Jurkat, Clone E6-1 (cell line): ENCODE measurements at regions not wholly inside any gene's neighbourhood (a gene's known extent, or its start where the extent isn't known, plus 50 kb on each side); places are given as distances from the start of the nearest gene placed in this dataset.

Experiments
- DNase-seq: peaks from one replicate; pipeline ENCODE4 v3.0.0-alpha.2; 2011; ENCODE audit warnings: low read depth, low spot score
- H3K4me3 ChIP-seq: 2 replicates; pipeline ENCODE4 v1.5.1; 2011; ENCODE audit warnings: mild to moderate bottlenecking, low read length, control low read depth, moderate library complexity

DNA sequence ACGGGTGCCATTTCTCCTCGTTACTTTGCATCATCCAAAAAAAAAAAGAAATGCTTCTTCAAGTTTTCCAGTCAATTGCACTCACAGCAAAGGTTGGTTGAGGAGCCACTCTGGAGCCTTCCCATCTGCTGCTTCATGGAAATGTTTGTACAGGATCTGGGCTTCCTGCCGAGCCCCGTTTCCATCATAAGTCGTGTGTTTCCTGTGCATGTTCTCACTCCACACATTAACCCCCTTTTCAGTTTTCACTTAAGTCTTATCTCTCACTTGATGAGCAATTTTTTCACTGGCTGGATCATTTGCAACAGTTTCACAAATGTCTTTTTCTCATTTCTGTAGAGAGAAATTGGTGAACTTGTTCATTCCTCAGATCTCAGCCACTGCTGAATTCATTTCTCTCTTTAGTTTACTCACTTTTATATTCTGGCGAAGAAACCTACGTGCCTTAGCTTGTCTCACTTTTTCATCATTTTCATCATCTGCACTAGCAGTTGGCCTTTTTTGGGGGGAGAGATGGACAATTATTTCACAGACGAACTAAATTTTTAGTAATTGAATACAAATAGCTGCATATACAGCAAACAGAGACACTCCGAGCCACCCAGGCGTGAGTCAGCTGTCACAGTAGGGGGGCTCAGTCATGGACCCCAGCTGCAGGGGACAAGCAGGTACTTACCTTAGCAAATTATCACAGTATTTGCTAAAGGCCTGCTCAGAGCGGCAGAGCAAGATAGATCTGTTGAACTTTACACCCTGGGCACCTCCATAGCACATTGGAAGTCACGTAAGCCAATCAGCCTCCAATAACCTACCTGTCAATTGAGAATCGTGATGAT is 750.8 kb upstream of the ID2 start:
- H3K4me3 ChIP-seq, result no peak overlapping the region
- no peak for DNase-seq

DNA sequence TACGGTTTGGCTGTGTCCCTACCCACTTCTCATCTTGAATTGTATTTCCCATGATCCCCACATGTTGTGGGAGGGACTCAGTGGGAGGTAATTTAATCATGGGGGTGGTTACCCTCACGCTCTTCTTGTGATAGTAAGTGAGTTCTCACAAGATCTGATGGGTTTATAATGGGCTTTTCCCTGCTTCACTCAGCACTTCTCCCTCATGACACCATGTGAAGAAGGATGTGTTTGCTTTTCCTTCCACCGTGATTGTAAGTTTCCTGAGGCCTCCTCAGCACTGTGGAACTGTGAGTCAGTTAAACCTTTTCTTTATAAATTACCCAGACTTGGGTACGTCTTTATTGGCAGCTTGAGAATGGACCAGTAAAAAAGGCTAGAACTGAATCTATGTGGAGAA is 750.0 kb upstream of the ID2 start:
- DNase-seq, result no peak

DNA sequence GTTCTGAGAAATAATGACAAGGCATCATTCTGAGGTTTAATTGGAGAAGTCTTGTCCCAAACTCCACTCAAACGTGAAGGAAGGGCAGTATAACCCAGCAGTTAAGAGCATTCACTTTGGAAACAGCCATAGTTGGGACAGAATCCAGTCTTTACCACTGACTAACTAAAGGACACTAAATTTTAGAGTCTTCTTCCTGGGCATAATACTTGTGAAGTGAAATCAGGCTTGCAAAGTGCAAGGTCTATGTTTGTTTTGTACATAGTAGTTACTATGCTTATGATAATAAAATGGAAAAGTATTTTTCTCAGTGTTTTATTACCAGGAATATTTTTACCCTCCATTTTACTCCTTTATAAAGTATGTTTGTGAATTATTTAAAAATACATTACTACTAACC is 748.2 kb upstream of the ID2 start:
- no peak for DNase-seq
- H3K4me3 ChIP-seq, result no peak overlapping the region

More for the DNA sequence above, 750.0 kb upstream of the ID2 start:
- H3K4me3 ChIP-seq, result no peak overlapping the region

DNA sequence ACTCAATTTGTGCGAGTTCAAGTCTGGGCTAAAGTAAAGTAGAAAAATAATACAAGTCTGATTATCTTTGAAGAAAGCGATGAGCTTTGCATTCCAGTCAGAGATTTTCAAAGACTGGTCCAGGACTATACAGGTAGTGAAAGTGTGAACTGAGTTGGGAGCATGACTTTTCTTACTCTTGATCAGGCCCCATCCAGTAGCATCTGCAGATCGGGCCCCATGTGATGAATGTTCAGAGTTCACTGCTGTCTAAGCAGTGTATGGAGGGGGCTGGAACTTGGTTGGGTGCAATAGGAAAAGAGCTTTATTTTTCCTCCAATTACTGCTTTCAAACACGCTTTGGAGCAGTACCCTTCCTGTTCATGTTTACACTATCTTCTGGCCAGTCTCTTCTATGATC is 747.4 kb upstream of the ID2 start:
- no peak overlapping the region for H3K4me3 ChIP-seq
- no peak for DNase-seq

DNA sequence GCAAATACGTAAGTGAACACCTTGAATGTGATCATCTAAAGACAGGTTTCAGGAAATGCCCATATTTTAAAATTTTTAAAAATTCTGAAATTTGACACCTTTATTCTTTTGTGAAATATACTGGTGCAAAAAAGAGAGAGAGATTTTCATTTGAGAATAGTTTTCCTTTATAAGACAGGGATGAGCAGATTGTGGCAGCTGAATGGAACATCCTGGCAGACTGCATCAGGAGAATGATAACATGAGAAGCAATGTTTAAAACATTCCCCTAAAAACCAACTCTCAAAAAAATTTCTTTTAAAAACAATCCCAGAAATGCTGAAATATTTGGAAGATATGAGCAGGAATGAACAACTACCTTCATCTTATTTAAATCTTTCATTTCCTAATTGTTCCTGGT is 744.8 kb upstream of the ID2 start:
- no peak for DNase-seq

GRCh38 chr2:7940723-7941122 is 741.1 kb upstream of the ID2 start:
- DNase-seq, result no peak
- no peak overlapping the region for H3K4me3 ChIP-seq

More for the DNA sequence above, 744.8 kb upstream of the ID2 start:
- H3K4me3 ChIP-seq, result no peak overlapping the region

DNA sequence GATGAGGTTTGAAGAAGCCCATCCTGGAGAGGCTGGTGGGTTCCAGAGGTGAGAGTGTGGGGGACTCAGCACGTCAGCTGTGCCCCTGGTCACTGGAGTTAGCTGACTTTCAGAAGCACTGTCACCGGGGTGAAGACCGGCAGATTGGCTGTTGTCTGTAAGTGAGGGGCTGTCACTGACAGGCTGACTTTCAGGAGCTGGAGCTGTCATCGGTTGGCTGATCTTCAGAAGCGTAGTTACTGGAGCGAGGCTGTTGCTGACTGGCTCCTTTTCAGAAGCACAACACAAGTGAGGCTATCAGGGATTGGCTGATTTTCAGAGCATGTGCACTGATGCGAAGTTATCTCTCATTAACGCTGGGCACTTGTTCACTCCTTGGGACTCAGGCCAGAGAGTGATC is 738.4 kb upstream of the ID2 start:
- no peak for DNase-seq
- no peak overlapping the region for H3K4me3 ChIP-seq

DNA sequence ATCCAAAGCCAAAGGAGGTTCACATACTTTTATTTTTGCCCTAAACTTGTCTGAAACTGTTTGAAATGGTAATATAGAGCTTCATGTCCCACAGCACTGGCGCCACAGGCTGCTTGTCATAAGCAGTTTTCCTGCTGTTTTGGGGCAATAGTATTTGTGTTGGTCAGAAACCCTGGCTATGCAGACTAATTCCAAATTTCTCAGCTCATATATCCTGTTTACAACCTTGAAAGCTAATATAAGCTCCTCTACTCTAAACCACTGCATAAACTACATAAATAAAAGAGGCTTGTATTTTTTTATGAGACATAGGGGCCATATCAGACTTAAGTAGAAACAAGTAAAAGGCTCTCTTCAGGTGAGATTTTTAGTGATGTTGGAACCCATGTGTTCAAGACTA is 736.8 kb upstream of the ID2 start:
- no peak overlapping the region for H3K4me3 ChIP-seq
- DNase-seq, result no peak

DNA sequence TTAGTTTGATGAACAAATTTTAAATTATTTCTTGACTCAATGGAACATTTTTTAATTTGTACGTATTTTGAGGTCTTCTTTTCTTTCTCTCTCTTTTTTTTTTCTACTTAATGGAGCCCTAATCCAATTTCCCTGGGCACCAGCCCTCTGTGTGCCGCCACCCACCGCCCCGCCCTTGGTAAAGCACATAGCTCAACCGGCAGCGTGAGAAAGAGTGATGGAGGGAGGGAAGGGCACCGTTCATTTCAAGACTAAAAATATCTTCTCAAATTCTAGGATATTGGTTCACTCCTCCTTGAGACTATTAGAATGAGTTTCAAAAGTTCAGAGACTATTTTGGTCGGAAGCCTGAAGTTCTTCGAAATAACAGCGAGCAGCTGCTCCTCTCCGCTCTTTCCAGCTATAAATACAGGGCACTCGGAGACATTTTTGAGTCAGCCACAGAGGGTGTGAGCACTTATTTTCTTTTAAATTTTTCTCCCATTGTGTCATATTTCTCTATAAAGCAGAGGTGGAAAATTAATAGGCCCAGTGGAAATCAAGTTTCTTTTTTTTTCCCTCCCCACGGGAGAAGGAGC is 731.7 kb upstream of the ID2 start:
- no peak for DNase-seq
- H3K4me3 ChIP-seq, result no peak overlapping the region

- no peak for DNase-seq
- no peak overlapping the region for H3K4me3 ChIP-seq
Measured at GRCh38 chr2:7951001-7951400, 730.9 kb upstream of the ID2 start.

GRCh38 chr2:7951490-7951889 is 730.4 kb upstream of the ID2 start:
- DNase-seq, result no peak
- H3K4me3 ChIP-seq, result no peak overlapping the region

DNA sequence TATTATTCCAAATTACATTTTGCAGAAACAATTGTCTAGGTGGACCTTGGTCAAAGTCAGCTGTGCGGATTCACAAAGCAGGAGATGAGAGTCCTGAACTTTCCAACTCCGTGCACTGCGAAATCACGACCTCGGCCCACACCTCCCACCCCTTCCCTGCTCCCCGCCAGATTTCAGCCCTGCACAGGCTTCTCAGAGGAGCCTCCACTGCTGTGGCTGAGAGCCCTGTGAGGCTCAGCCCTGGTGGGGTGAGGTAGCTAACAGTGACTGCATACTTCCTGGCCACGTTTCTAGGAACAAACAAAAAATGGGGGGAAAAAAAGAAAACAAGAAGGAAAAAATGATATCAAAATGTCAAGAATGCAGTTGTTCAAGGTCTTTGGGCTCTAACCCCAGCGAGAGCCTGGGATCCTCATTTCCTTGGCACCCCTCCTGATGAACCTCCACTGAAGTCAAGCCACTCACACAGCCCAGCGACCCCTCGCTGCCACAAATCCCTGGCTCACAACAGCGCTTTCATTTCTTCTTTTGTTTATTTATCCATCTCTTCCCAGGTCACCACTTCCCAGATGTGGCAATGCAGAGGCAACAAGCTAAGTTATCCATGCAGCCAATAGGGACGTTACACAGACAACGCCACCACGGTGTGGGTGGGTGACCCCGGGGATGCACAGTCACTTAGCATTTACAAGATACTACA is 729.7 kb upstream of the ID2 start:
- no peak for DNase-seq
- H3K4me3 ChIP-seq, result no peak overlapping the region

- no peak overlapping the region for H3K4me3 ChIP-seq
- DNase-seq, result no peak
Measured at GRCh38 chr2:7953195-7953594, 728.7 kb upstream of the ID2 start.

DNA sequence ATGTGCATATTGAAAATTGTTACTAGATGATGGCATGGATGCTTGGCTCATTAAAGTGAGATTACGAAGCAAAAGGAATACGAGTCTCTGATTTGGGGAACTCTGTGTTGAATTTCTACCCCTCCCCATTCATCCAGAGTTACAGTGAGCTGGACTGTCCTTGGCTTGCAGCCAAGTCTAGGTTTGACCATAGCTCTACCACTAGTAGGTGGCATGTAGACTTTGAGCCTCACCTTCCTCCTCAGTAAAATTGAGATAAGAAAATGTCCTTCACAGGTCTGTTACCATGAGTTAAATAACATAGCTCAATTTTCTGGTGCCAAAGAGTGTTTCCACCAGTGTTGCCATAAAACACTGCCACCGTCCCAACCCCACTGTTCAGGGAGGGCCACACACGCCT is 727.6 kb upstream of the ID2 start:
- DNase-seq, result no peak

GRCh38 chr2:7956126-7956689 is 725.6 kb upstream of the ID2 start:
- no peak for DNase-seq
- no peak overlapping the region for H3K4me3 ChIP-seq

More for the DNA sequence above, 727.6 kb upstream of the ID2 start:
- no peak overlapping the region for H3K4me3 ChIP-seq

GRCh38 chr2:7961550-7961949 is 720.3 kb upstream of the ID2 start:
- DNase-seq, result no peak
- H3K4me3 ChIP-seq, result no peak overlapping the region

DNA sequence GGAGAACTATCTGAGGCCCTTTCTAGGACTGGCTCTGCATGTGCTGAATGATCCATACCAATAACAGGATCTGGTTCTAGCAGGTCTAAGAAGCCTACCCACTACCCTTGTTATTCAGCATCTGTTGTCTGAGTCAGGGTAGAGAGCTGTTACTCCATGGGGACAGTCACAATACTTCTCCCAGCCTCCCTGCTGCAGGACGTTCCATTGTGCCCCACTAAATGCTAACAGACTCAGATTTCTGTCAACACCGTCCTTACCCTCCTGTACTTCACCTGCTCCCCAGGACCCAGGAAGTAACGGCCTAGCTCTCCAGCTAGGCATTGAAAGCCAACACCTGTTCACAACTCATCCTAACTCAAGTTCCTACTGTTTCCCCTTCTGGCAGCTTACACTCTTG is 719.7 kb upstream of the ID2 start:
- H3K4me3 ChIP-seq, result no peak overlapping the region
- DNase-seq, result no peak

- no peak for DNase-seq
- H3K4me3 ChIP-seq, result no peak overlapping the region
Measured at GRCh38 chr2:7963787-7964186, 718.1 kb upstream of the ID2 start.

DNA sequence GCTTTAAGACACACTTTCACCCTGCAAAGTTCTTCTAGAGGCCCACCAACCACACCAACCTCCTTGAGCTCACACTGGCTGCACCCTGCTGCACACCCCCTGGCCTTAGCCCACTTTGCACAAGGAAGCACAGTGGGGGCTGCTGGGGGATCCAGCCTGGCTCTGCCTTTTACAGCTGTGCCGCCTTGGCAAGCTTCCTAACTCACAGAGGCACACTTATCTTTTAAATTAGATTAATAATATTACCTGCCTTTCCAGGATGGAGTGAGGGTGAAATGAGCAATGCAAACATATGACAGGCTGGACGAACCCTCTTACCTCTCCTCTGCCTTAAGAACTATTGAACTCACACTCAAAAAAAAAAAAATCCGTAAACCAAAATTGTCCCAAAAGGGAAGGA is 715.8 kb upstream of the ID2 start:
- DNase-seq, result no peak
- H3K4me3 ChIP-seq, result no peak overlapping the region
